ENCODE measurements at regions not wholly inside any gene's neighbourhood (a gene's known extent, or its start where the extent isn't known, plus 50 kb on each side); places are given as distances from the start of the nearest gene placed in this dataset.
"Not testable (repeated sequence)": the region's sequence is repeated elsewhere in the genome, so short reads cannot be mapped to it uniquely, and the experiment has no call there.

DNA sequence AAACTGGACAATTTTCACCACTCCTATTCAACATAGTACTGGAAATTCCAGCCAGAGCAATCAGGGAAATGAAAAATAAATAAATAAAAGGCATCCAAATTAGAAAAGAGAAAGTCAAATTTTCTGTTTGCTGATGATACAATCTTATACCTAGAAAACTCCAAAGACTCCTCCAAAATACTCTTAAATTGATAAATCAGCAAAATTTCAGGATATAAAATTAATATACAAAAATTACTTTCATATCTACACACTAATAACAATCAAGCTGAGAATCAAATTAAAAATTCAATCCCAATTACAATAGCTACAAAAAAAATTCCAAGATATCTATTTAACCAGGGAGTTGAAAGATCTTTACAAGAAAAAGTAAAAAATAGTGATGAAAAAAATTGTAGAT lies 651.9 kb downstream of the DTWD2 start:
- TF ChIP-seq, protein P1, sequence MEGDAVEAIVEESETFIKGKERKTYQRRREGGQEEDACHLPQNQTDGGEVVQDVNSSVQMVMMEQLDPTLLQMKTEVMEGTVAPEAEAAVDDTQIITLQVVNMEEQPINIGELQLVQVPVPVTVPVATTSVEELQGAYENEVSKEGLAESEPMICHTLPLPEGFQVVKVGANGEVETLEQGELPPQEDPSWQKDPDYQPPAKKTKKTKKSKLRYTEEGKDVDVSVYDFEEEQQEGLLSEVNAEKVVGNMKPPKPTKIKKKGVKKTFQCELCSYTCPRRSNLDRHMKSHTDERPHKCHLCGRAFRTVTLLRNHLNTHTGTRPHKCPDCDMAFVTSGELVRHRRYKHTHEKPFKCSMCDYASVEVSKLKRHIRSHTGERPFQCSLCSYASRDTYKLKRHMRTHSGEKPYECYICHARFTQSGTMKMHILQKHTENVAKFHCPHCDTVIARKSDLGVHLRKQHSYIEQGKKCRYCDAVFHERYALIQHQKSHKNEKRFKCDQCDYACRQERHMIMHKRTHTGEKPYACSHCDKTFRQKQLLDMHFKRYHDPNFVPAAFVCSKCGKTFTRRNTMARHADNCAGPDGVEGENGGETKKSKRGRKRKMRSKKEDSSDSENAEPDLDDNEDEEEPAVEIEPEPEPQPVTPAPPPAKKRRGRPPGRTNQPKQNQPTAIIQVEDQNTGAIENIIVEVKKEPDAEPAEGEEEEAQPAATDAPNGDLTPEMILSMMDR (IDR thresholded peaks at IDR 0.05), result no peak
- no peak for TF ChIP-seq POLR2A (IDR thresholded peaks at IDR 0.05)
- H3K9me3 ChIP-seq, result no peaks in the 10 kb centered on the region

DNA sequence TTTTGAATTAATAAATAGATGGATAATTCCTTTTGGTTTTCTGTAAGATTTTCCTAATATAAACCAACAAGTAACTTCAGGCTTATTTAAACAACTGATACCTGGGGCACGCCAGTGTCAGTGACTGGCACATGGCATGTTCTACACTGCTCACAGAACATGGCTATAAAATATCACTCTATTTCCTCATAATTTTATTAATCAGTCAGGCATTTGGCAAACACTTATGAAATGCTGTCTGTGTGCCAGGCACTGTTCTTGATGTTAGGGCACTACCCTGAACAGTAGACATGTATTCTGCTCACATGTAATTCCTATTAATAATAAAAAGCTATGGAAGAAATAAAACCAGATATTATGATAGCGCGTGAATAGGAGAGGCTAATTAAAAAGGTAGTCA lies 661.0 kb downstream of the DTWD2 start:
- H3K9me3 ChIP-seq, result no peaks in the 10 kb centered on the region
- TF ChIP-seq, protein P1 (IDR thresholded peaks at IDR 0.05), result no peak
- TF ChIP-seq POLR2A (IDR thresholded peaks at IDR 0.05), result no peak
- no peak overlapping the region for H3K4me3 ChIP-seq (replicated peaks in 1 of 3)
- no peaks in the 10 kb centered on the region for H3K27me3 ChIP-seq
- H3K4me1 ChIP-seq, result peaks cover 34% of the 10 kb centered on the region in 2 donors
- DNase-seq, result no peak
- peak overlapping the region in 2 of 3 donors; percentile 7 to 63 for H3K27ac ChIP-seq
- H3K36me3 ChIP-seq, result no peaks in the 10 kb centered on the region
- intact Hi-C loops (cut with DNase I), result no loop called here
- WGBS, 2 donors, result 96 to 97% methylated on average over 3 of the region's 3 CpGs

More for the DNA sequence above, 651.9 kb downstream of the DTWD2 start:
- Histone ChIP-seq H3K4me1 (peaks cover 4 to 8% of the 10 kb centered on the region in 2 donors), H3K27me3 (no peaks in the 10 kb centered on the region), H3K4me3 (replicated peaks in 1 of 3) (no peak overlapping the region), H3K27ac (no peak overlapping the region), H3K36me3 (no peaks in the 10 kb centered on the region)
- intact Hi-C loops (cut with DNase I), result no loop called here
- DNase-seq, result no peak

DNA sequence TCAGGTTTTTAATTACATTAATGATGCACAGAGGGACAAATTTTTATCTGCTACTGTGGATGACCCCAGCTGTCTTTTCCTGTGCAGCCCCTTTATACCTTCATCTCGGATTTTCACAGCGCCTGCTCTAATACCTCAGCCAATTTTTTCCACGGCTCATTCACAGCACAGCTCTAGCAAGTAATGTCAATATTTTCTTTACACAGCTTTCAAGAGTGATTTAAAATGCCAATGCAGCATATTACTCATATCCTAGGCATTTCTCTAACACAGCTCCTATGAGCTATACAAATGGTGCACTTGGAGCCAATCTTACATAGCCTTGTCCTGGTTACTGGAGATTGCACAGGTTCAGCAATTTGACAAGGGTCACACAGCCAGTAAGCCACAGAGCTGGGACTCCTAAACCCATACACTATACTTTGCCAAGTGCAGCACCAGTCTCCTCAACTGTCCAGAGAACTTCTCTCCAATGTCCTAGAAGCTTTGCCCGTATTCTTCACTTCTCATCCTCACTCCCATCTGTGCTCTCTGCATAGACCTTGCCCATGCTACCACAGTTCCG lies 661.8 kb downstream of the DTWD2 start:
- Histone ChIP-seq H3K27ac (peak overlapping the region in 2 of 3 donors; percentile 42 to 71), H3K36me3 (no peaks in the 10 kb centered on the region), H3K27me3 (no peaks in the 10 kb centered on the region), H3K4me1 (peaks cover 34% of the 10 kb centered on the region in 2 donors), H3K9me3 (no peaks in the 10 kb centered on the region), H3K4me3 (replicated peaks in 1 of 3) (no peak overlapping the region)
- TF ChIP-seq POLR2A (IDR thresholded peaks at IDR 0.05), result no peak
- TF ChIP-seq, protein P1 (IDR thresholded peaks at IDR 0.05), result no peak
- intact Hi-C loops (cut with DNase I), result no loop called here
- peak; percentile 56 to 62 for DNase-seq
- 40 to 44% methylated on average over 5 of the region's 5 CpGs for WGBS, 2 donors

DNA sequence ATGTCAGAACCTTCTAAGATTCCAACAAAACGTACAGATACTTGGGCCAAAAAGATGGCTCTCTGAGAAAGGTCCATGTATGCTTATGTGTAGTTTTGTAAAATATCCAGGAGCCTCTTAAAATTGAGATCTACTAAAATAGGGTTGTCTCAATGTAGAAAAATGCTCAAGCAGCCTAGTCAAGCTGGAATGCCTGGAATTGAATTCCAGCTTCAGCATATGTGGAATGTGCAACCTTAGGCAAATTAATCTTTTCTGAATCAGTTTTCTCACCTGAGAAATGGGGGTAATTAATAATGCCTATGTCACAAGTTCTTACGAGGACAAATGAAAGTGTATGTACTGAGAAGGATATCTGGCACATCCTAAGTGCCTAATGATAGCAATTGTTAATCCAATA lies 662.4 kb downstream of the DTWD2 start:
- intact Hi-C loops (cut with DNase I), result no loop called here
- WGBS, 2 donors, result 59 to 72% methylated on average over 2 of the region's 2 CpGs
- Histone ChIP-seq H3K4me1 (peaks cover 34% of the 10 kb centered on the region in 2 donors), H3K9me3 (no peaks in the 10 kb centered on the region), H3K27ac (peak overlapping the region in 2 of 3 donors; percentile 42 to 71), H3K36me3 (no peaks in the 10 kb centered on the region), H3K4me3 (replicated peaks in 1 of 3) (no peak overlapping the region), H3K27me3 (no peaks in the 10 kb centered on the region)
- TF ChIP-seq, protein P1 (IDR thresholded peaks at IDR 0.05), result no peak
- TF ChIP-seq POLR2A (IDR thresholded peaks at IDR 0.05), result no peak
- no peak for DNase-seq

DNA sequence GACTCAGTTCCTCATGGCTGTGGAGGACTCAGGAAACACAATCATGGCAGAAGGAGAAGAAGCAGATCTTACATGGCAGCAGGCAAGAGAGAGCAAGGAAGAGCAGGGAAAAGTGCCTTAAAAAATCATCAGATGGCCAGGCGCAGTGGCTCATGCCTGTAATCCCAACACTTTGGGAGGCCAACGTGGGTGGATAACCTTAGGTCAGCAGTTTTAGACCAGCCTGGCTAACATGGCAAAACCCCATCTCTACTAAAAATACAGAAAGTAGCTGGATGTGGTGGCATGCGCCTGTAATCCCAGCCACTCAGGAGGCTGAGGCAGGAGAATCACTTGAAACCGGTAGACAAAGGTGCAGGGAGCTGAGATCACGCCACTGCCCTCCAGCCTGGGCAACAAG lies 664.6 kb downstream of the DTWD2 start:
- H3K9me3 ChIP-seq; H3K27ac ChIP-seq; intact Hi-C loops (cut with DNase I); DNase-seq; H3K27me3 ChIP-seq; H3K36me3 ChIP-seq; H3K4me3 ChIP-seq (replicated peaks in 1 of 3): not testable (repeated sequence)
- WGBS, 2 donors, result 95 to 97% methylated on average over 5 of the region's 5 CpGs
- H3K4me1 ChIP-seq, result peaks cover 24 to 25% of the 10 kb centered on the region in 2 donors

Data from thyroid gland (tissue), 4 donors.